ENCODE measurements at regions not wholly inside any gene's neighbourhood (a gene's known extent, or its start where the extent isn't known, plus 50 kb on each side); places are given as distances from the start of the nearest gene placed in this dataset.

DNA sequence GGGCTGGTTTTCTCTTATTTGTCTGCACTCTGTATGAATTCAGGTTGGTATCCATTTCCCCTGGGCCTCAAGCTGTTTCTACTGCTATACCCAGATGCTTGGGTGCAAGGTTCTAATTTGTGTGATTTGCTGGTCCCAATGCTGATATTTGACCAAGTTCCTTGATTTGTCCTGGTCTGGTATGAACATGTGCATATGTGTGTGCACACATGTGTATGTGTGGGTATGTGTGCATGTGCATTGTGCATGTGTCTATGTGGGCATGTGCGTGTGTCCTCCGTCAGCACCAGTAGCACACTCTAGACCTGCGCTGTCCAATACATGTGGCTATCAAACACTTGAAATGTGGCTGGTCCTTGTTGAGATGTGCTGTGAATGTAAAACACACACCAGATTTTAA lies 102.4 kb upstream of the TSPAN2 start:
- Histone ChIP-seq H3K4me1 (replicated peaks in 1 of 2) (no peaks in the 10 kb centered on the region), H3K27me3 (no peaks in the 10 kb centered on the region), H3K36me3 (replicated peaks in 1 of 2) (no peaks in the 10 kb centered on the region), H3K9me3 (replicated peaks in 1 of 3) (no peaks in the 10 kb centered on the region), H3K27ac (no peak overlapping the region), H3K4me3 (no peak overlapping the region)
- intact Hi-C loops (cut with DNase I): no loop called here
- no peak for DNase-seq
- WGBS, 4 donors: 95 to 100% (median 96%) methylated on average over 3 of the region's 3 CpGs
- TF ChIP-seq CTCF (IDR thresholded peaks at IDR 0.05) (no peak), POLR2A (IDR thresholded peaks at IDR 0.05) (no peak)

GRCh38 chr1:115190540-115191170 lies 101.4 kb upstream of the TSPAN2 start:
- WGBS, 4 donors: 79 to 86% (median 82%) methylated on average over 3 of the region's 3 CpGs
- Histone ChIP-seq H3K9me3 (replicated peaks in 1 of 3) (no peaks in the 10 kb centered on the region), H3K4me3 (no peak overlapping the region), H3K4me1 (replicated peaks in 1 of 2) (no peaks in the 10 kb centered on the region), H3K36me3 (replicated peaks in 1 of 2) (no peaks in the 10 kb centered on the region), H3K27ac (no peak overlapping the region), H3K27me3 (no peaks in the 10 kb centered on the region)
- no peak for TF ChIP-seq CTCF (IDR thresholded peaks at IDR 0.05)
- TF ChIP-seq POLR2A (IDR thresholded peaks at IDR 0.05): no peak
- DNase-seq: no peak
- intact Hi-C loops (cut with DNase I): no loop called here

GRCh38 chr1:115189814-115190539 lies 100.7 kb upstream of the TSPAN2 start:
- Histone ChIP-seq H3K9me3 (replicated peaks in 1 of 3) (no peaks in the 10 kb centered on the region), H3K4me3 (no peak overlapping the region), H3K4me1 (replicated peaks in 1 of 2) (peaks cover 0 to 2% of the 10 kb centered on the region in 2 donors), H3K36me3 (replicated peaks in 1 of 2) (no peaks in the 10 kb centered on the region), H3K27me3 (no peaks in the 10 kb centered on the region), H3K27ac (no peak overlapping the region)
- TF ChIP-seq CTCF (IDR thresholded peaks at IDR 0.05) (no peak), POLR2A (IDR thresholded peaks at IDR 0.05) (no peak)
- WGBS, 4 donors: 73 to 88% (median 82%) methylated on average over 5 of the region's 5 CpGs
- no peak for DNase-seq
- intact Hi-C loops (cut with DNase I): no loop called here

DNA sequence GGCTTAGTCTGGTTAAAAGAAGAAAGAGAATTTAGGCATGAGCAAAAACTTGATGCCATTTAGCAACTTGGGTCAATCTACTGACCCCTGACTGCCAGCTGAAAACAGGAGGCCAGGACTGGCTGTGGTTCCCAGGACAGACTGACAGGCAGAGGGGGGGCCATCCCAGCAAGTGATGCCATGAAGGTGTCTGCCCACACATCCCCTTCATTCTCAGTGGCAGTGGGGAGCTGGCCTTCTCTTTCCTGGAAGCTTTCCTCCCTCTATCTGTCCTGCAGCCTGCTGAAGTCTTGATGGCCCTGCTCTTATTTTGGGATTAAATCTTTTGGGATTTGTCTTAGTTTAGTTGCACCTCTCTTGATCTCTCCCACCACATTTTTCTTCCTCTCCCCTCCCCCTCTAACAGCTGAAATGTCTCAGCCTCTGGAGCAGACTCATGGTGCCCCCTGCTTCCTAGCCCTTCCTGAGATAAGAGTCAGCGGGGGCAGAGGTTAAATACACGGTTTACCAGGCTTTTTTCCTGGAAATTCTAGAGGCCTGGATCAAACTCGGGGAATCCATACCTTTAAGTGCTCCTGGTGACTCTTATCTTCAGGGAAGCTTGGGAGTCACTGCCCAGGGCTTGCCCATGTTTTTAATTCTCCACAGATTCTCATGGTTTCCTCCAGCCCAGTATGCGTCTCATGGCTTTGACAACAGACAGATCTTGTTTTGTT lies 99.5 kb upstream of the TSPAN2 start:
- H3K4me1 ChIP-seq (replicated peaks in 1 of 2): peaks cover 0 to 3% of the 10 kb centered on the region in 2 donors
- intact Hi-C loops (cut with DNase I): no loop called here
- no peak for TF ChIP-seq POLR2A (IDR thresholded peaks at IDR 0.05)
- no peak for TF ChIP-seq CTCF (IDR thresholded peaks at IDR 0.05)
- no peak overlapping the region for H3K4me3 ChIP-seq
- H3K27ac ChIP-seq: no peak overlapping the region
- no peaks in the 10 kb centered on the region for H3K27me3 ChIP-seq
- WGBS, 4 donors: 67 to 82% (median 77%) methylated on average over 4 of the region's 4 CpGs
- no peaks in the 10 kb centered on the region for H3K36me3 ChIP-seq (replicated peaks in 1 of 2)
- DNase-seq: no peak
- H3K9me3 ChIP-seq (replicated peaks in 1 of 3): no peaks in the 10 kb centered on the region

Measured in adrenal gland (tissue), 9 donors.